ENCODE measurements at regions not wholly inside any gene's neighbourhood (a gene's known extent, or its start where the extent isn't known, plus 50 kb on each side); places are given as distances from the start of the nearest gene placed in this dataset.

GRCh38 chr16:66099306-66099705 is 267.2 kb upstream of the CDH5 start (continued):
- TF ChIP-seq ATF2 (IDR thresholded peaks at IDR 0.05; ENCODE audit: low read length) (no peak), CBX8 (IDR thresholded peaks at IDR 0.05; ENCODE audit: borderline replicate concordance, low read depth, low read length) (no peak), TBP (IDR thresholded peaks at IDR 0.05; ENCODE audit: low read depth, low read length) (no peak), MAX (IDR thresholded peaks at IDR 0.05) (no peak)

All from H1 (cell line).